ENCODE measurements at regions not wholly inside any gene's neighbourhood (a gene's known extent, or its start where the extent isn't known, plus 50 kb on each side); places are given as distances from the start of the nearest gene placed in this dataset.

- H3K27me3 Mint-ChIP-seq: no peaks in the 10 kb centered on the region
Observed at GRCh38 chr11:42013656-42014201, 554.3 kb upstream of the LRRC4C start.

GRCh38 chr11:42021911-42022310 is 562.5 kb upstream of the LRRC4C start:
- TF ChIP-seq CTCF (conservative IDR thresholded peaks at IDR 0.05): no peak
- Mint-ChIP-seq H3K36me3 (no peaks in the 10 kb centered on the region), H3K4me3 (no peak overlapping the region), H3K9me3 (no peaks in the 10 kb centered on the region), H3K27me3 (no peaks in the 10 kb centered on the region), H3K27ac (no peak overlapping the region), H3K4me1 (ENCODE audit: unreplicated experiment) (peaks cover 11% of the 10 kb centered on the region)
- no peak for DNase-seq (ENCODE audit: extremely low spot score, unreplicated experiment)

More at GRCh38 chr11:42013656-42014201, 554.3 kb upstream of the LRRC4C start:
- H3K9me3 Mint-ChIP-seq: no peaks in the 10 kb centered on the region
- H3K36me3 Mint-ChIP-seq: no peaks in the 10 kb centered on the region
- H3K27ac Mint-ChIP-seq: no peak overlapping the region
- H3K4me3 Mint-ChIP-seq: no peak overlapping the region
- peaks cover 5% of the 10 kb centered on the region for H3K4me1 Mint-ChIP-seq (ENCODE audit: unreplicated experiment)
- no peak for TF ChIP-seq CTCF (conservative IDR thresholded peaks at IDR 0.05)
- no peak for DNase-seq (ENCODE audit: extremely low spot score, unreplicated experiment)

- Mint-ChIP-seq H3K27me3 (no peaks in the 10 kb centered on the region), H3K27ac (no peak overlapping the region), H3K36me3 (no peaks in the 10 kb centered on the region), H3K4me1 (ENCODE audit: unreplicated experiment) (peaks cover 8% of the 10 kb centered on the region), H3K4me3 (no peak overlapping the region), H3K9me3 (no peaks in the 10 kb centered on the region)
- no peak for TF ChIP-seq CTCF (conservative IDR thresholded peaks at IDR 0.05)
- DNase-seq (ENCODE audit: extremely low spot score, unreplicated experiment): no peak
Observed at GRCh38 chr11:42023267-42023666, 563.8 kb upstream of the LRRC4C start.

GRCh38 chr11:42025121-42025803 is 565.8 kb upstream of the LRRC4C start:
- H3K27me3 Mint-ChIP-seq: no peaks in the 10 kb centered on the region
- H3K36me3 Mint-ChIP-seq: no peaks in the 10 kb centered on the region
- H3K4me1 Mint-ChIP-seq (ENCODE audit: unreplicated experiment): peaks cover 6% of the 10 kb centered on the region
- no peak overlapping the region for H3K4me3 Mint-ChIP-seq
- H3K9me3 Mint-ChIP-seq: no peaks in the 10 kb centered on the region
- no peak overlapping the region for H3K27ac Mint-ChIP-seq
- TF ChIP-seq CTCF (conservative IDR thresholded peaks at IDR 0.05): no peak
- no peak for DNase-seq (ENCODE audit: extremely low spot score, unreplicated experiment)

GRCh38 chr11:42034826-42035225 is 575.4 kb upstream of the LRRC4C start:
- no peaks in the 10 kb centered on the region for H3K27me3 Mint-ChIP-seq
- H3K36me3 Mint-ChIP-seq: no peaks in the 10 kb centered on the region
- no peak overlapping the region for H3K27ac Mint-ChIP-seq
- no peak for TF ChIP-seq CTCF (conservative IDR thresholded peaks at IDR 0.05)
- no peak for DNase-seq (ENCODE audit: extremely low spot score, unreplicated experiment)
- H3K4me3 Mint-ChIP-seq: no peak overlapping the region
- H3K4me1 Mint-ChIP-seq (ENCODE audit: unreplicated experiment): peaks cover 6% of the 10 kb centered on the region
- H3K9me3 Mint-ChIP-seq: no peaks in the 10 kb centered on the region
